GM18517 (cell line): ENCODE measurements at regions not wholly inside any gene's neighbourhood (a gene's known extent, or its start where the extent isn't known, plus 50 kb on each side); places are given as distances from the start of the nearest gene placed in this dataset.

Source experiments
- ATAC-seq: cut with Tn5 transposase; IDR thresholded peaks from one replicate; pipeline ENCODE4 v1.9.1; 2021; ENCODE audit warnings: mild to moderate bottlenecking, moderate library complexity; ENCODE audit not compliant: unreplicated experiment

DNA sequence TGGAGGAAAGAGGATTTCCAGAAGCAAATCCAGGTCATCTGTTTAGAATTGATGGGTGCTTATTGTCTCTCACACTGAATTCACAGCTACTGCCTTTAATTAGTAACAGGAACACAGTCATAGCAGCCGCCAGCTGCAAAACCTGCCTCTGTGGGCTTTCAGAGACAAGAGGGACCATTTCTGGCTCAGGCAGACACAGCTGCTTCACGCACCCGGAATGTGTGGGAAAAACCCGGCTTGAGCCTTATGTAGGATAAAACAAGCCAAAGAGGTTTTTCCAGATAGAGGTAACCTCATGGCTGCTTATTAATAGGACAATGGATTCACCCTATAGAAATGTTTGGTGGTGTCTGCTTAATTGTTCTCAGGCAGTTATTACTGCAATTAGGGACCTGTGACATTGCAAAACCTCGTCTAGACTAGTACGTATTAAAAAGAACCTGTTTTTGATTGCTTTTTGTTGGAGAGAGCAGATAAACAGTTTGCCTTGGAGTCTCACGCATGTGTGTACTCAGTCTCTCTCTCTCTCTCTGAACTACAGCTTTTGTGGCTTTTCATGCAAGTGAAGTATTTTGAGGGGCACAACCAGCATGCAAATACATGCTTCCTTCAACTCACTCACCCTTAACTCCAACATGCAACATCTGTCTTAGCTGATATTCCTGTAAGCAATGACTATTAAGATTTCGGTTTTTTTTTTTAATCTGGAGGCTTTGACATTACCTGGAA is 302.7 kb downstream of the PLK2 start:
- no peak for ATAC-seq

DNA sequence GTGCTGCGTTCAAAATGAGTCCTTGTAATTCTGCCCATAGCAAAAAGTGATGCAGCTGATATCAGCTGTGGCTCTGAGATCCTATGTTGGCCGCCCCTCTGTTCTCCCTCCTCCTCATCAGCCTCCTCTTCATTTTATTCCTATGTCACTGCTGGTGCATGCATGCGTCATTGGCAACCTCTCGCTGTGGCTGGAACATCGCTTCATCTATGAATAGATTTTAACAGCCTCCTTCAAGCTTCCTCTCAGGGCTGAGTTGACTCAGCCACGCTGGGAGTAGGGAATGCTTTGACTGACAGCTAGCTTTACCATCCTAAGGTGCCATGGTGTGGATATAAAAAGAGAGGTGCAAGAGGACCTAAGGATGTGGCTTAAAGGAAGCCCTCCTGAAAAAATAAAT is 303.5 kb downstream of the PLK2 start:
- ATAC-seq, result no peak

GRCh38 chr5:58153255-58153654 is 306.6 kb downstream of the PLK2 start:
- no peak for ATAC-seq

GRCh38 chr5:58151414-58151813 is 308.5 kb downstream of the PLK2 start:
- no peak for ATAC-seq

- ATAC-seq, result no peak
Measured at GRCh38 chr5:58150926-58151325, 309.0 kb downstream of the PLK2 start.

DNA sequence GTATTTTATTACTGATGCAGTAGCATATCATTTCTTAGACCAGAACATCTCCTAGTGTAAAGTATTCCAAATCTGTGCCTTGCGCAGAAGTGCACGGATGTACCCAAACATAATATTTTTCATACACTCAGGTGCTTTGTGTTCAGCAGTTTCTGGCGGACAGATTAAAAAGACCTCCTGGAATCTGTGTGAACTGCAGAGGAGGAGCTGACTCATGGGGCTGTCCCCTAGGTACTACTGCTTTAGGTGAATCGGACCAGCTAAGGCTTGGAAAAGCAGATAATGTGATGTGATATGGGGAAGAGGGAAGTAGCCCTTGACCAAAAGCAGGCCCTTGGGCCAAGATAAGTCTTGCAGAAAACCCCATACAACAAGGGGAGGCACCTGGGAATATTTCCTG is 310.1 kb downstream of the PLK2 start:
- no peak for ATAC-seq

- ATAC-seq, result no peak
Measured at GRCh38 chr5:58149345-58149744, 310.5 kb downstream of the PLK2 start.

DNA sequence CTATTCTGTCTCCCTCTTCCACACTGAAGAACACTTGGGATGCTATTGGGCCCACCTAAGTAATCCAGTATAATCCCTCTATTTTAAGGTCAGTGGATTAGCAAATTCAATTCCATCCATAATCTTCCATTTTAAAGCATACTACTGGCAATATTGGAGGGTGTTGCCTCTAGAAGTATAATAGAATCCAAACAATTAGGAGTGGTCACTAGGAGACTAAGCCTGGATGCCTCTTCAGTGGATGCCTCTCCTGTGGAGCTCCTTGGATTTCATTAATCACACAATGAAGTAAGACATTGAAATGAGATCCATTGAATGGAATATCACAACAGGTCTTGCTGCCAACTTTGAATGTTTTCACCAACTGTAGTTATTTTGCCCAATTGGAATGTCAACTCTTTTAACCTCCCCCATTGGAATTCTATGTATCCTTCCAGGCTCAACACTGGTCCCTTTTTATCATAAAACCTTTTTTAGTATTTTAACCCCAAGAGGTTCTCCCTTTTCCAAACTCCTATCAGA is 311.6 kb downstream of the PLK2 start:
- no peak for ATAC-seq

DNA sequence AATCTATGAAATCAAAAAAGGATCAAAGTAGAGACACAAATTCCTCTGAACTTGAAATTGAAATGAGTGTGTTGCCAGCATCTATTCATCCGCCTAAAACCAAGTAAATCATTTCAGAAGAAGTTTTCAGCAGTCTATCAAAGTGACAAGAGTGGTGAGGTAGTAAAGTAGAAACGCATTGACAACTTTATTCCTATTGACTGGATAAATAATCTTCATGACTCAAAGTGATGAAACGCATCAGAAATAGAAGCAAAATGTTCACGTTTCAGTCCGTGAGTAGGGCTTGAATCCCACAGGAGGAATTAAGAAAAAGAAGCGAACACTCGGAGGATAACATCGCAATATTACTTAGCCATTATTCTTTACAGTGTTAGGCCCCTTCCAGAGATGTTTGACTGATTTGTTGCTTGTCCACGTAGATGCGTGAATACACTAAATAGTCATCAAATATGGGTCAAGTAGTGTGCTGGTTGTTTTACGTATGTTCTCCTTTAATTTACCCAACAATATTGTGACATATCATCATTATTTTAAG is 314.4 kb downstream of the PLK2 start:
- no peak for ATAC-seq

GRCh38 chr5:58143727-58144126 is 316.2 kb downstream of the PLK2 start:
- no peak for ATAC-seq

DNA sequence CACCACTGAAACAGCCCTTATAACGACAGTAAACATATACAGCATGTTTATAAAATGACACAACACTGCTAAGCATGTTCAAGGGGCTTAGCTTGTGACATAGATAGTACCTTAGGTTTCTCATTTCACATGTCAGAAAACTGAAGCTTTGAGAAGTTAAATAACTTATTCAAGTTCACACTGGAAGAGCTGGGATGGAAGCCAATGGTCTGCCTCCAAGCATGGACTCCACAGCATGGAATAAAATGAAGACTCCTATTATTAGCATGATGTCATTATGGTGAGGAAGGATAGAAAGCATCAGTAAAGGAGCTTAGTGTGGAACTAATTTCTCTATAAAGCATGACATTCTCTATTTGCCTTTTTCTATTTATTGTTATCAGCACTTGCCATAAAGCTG is 316.7 kb downstream of the PLK2 start:
- no peak for ATAC-seq

DNA sequence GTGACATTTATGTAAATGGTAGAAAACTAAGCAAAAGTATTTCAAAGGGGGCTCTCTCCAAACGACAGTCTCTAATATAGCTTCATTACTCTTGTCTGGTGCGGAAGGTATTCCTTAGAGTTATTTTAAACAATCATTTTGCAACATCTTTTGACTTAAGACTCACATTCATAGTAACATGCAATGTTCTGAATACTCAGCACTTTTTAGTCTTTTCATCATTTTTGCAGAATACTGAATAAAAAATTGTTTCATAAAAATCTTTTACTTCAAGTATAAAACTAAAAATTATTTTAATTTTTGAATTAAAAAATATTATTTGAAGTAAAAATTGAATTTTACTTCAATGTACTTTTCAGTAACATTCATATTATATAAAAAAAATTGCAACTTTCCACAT is 321.1 kb downstream of the PLK2 start:
- no peak for ATAC-seq

DNA sequence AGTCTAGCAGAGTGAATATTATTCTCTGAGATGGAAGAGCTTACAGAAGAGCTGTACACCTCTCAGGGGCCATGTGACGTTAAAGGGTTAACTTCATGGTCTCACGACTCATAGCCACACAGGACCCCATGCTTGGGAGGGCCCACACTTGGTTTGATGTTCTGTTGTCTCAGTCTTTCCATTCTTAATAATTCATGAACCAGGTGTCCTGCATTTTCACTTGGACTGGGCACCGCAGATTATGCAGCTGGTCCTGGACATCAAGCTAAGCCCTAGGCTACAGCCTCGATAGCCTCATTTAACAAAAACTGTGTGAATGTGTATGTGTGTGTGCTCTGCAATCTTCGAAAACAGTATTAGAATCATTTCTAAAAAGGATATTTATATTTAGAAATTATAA is 323.5 kb downstream of the PLK2 start:
- ATAC-seq, result no peak

GRCh38 chr5:58135571-58136335 is 324.1 kb downstream of the PLK2 start:
- no peak for ATAC-seq

DNA sequence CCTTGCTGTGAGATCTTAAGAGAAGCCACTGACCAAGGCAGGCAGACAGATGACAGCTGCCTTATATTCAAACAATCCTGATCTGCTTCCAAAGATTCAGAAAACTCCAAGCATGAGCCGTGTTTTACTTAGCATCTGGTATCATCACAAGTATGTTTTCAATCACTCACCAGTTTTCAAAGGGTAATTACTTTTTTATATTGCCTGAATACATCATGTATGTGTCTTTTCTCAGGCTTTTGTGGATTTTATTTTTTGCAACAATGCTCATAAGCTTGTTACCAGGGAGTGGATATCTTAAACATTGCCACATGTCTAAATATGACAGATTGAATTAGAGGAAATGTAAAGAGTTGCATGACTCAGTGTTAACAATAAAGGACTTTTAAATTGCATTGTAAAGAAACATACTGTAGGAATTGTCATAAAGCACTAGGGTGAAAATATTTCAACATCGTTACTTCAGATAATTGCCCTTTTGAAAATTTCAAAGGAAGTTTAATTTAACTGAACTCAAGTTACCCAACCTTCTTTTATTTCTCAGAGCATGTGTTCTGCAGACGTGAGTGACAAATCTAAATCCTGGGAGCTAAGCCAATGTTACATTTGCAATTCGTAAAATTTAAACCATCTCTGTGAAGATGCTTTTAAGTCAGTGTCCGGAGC is 326.1 kb downstream of the PLK2 start:
- ATAC-seq, result no peak

GRCh38 chr5:58133216-58133615 is 326.7 kb downstream of the PLK2 start:
- ATAC-seq, result no peak

DNA sequence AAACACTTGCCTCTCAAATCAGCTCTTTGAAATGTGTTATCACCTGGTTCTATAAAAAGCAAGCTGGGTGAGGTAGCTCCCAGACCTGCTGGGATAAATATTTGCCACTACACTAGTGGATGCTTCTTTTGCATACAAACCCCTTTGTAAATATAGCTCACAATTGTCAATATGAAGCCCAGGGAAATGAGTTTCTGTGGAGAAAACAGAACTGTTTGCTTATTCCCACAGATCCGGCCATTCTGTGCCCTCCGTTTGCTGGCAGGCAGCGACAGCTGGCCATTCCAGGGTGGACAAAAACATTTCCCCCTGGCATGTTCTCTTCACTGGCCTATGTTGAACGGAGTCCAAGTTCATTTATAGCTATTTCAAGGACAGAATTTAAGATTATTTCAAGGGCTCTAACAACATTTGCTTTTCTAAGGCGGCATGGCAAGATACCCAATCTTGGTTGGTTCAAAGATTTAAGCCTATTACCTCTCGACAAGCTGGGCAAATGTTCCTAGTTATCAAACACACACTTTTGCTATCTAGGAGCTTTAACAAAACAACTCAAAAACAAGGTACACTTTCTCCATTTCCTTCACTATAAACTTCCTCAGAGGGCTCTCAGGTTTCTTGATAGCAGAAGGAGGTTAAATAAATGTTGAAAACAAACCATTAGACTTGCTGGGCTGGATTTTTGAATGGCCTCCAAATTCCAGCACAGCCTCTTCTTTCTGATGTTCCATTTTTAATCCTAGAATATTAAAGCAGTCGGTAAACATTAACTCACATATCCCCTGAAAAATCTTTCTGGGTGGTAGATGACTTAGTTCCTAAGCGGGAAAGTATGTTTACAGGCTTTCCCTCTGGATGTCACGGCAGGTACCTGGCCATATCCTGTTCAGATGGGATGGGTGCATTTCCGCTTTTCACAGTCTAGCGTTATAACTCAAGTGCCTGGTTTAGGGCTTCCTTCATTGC is 332.3 kb downstream of the PLK2 start:
- no peak for ATAC-seq

- ATAC-seq, result no peak
Measured at GRCh38 chr5:58123501-58123900, 336.4 kb downstream of the PLK2 start.

DNA sequence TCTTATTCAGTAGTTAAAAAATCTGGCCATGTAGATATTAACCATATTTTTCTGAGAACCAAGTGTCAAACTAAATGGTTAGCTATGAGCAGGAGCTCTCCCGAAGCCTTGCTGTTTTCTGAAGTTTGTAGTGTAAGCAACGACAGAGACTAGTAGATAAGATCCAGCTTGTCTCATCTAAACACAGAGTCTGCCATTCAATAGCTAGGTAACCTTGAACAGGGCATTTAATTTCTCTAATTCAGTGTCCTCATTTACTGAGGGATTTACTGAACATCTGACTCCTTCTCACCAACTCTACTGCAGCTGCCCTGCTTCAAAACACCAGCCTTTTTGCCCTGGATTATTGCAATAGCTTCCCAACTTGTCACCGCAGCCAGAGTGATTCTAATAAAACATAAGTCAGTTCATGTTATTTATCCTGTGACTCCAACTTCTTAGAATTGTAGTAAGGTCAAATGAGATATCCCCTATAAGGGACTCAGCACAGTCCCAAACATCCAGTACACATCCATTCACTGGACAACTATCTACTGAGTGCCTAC is 337.0 kb downstream of the PLK2 start:
- ATAC-seq, result no peak

DNA sequence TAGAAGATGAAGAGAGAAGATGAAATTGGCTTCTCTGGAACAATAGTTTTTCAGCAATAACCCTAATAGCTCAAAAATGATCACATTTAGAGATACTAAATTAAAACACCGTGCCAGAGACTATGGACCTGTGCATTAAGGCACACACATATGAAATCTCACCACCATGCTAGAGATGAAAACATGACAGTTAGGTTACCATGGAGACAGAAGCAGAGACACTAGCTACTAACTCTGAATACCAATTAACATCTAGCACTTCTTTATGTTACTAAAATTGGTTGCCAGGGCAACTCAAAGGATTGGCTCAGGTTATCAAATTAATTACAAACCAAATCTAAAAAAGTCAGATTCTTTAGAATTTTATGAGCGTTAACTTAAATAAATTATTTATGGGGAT is 337.7 kb downstream of the PLK2 start:
- no peak for ATAC-seq
